ENCODE measurements at regions not wholly inside any gene's neighbourhood (a gene's known extent, or its start where the extent isn't known, plus 50 kb on each side); places are given as distances from the start of the nearest gene placed in this dataset.

GRCh38 chr10:128710098-128710797 lies 584.0 kb upstream of the MKI67 start:
- Histone ChIP-seq H3K4me3 (ENCODE audit: low read depth, low read length) (no peak overlapping the region), H3K4me1 (ENCODE audit: control insufficient read depth, insufficient read depth, low read length) (no peaks in the 10 kb centered on the region), H3K36me3 (ENCODE audit: control insufficient read depth, insufficient read depth, low read length) (no peaks in the 10 kb centered on the region), H3K27me3 (ENCODE audit: control insufficient read depth, insufficient read depth, low read length) (no peaks in the 10 kb centered on the region), H3K9ac (ENCODE audit: low read length) (no peak overlapping the region), H3K9me3 (ENCODE audit: control insufficient read depth, insufficient read depth, low read depth, low read length) (no peaks in the 10 kb centered on the region), H3K27ac (ENCODE audit: low read depth, low read length) (no peak overlapping the region)

- Histone ChIP-seq H3K9me3 (ENCODE audit: control insufficient read depth, insufficient read depth, low read depth, low read length) (no peaks in the 10 kb centered on the region), H3K27ac (ENCODE audit: low read depth, low read length) (no peak overlapping the region), H3K36me3 (ENCODE audit: control insufficient read depth, insufficient read depth, low read length) (no peaks in the 10 kb centered on the region), H3K4me1 (ENCODE audit: control insufficient read depth, insufficient read depth, low read length) (no peaks in the 10 kb centered on the region), H3K9ac (ENCODE audit: low read length) (no peak overlapping the region), H3K4me3 (ENCODE audit: low read depth, low read length) (no peak overlapping the region), H3K27me3 (ENCODE audit: control insufficient read depth, insufficient read depth, low read length) (no peaks in the 10 kb centered on the region)
Measured at GRCh38 chr10:128710798-128711183, 584.6 kb upstream of the MKI67 start.

GRCh38 chr10:128711806-128712205 lies 585.6 kb upstream of the MKI67 start:
- no peaks in the 10 kb centered on the region for H3K9me3 ChIP-seq (ENCODE audit: control insufficient read depth, insufficient read depth, low read depth, low read length)
- no peak overlapping the region for H3K4me3 ChIP-seq (ENCODE audit: low read depth, low read length)
- no peak overlapping the region for H3K27ac ChIP-seq (ENCODE audit: low read depth, low read length)
- no peaks in the 10 kb centered on the region for H3K27me3 ChIP-seq (ENCODE audit: control insufficient read depth, insufficient read depth, low read length)
- no peak overlapping the region for H3K9ac ChIP-seq (ENCODE audit: low read length)
- H3K4me1 ChIP-seq (ENCODE audit: control insufficient read depth, insufficient read depth, low read length), result no peaks in the 10 kb centered on the region
- no peaks in the 10 kb centered on the region for H3K36me3 ChIP-seq (ENCODE audit: control insufficient read depth, insufficient read depth, low read length)

- no peaks in the 10 kb centered on the region for H3K27me3 ChIP-seq (ENCODE audit: control insufficient read depth, insufficient read depth, low read length)
- no peaks in the 10 kb centered on the region for H3K36me3 ChIP-seq (ENCODE audit: control insufficient read depth, insufficient read depth, low read length)
- H3K9ac ChIP-seq (ENCODE audit: low read length), result no peak overlapping the region
- H3K4me1 ChIP-seq (ENCODE audit: control insufficient read depth, insufficient read depth, low read length), result no peaks in the 10 kb centered on the region
- H3K27ac ChIP-seq (ENCODE audit: low read depth, low read length), result no peak overlapping the region
- H3K9me3 ChIP-seq (ENCODE audit: control insufficient read depth, insufficient read depth, low read depth, low read length), result no peaks in the 10 kb centered on the region
- H3K4me3 ChIP-seq (ENCODE audit: low read depth, low read length), result no peak overlapping the region
Measured at GRCh38 chr10:128712661-128713400, 586.6 kb upstream of the MKI67 start.

- H3K27me3 ChIP-seq (ENCODE audit: control insufficient read depth, insufficient read depth, low read length), result no peaks in the 10 kb centered on the region
- no peaks in the 10 kb centered on the region for H3K4me1 ChIP-seq (ENCODE audit: control insufficient read depth, insufficient read depth, low read length)
- no peak overlapping the region for H3K9ac ChIP-seq (ENCODE audit: low read length)
- H3K9me3 ChIP-seq (ENCODE audit: control insufficient read depth, insufficient read depth, low read depth, low read length), result no peaks in the 10 kb centered on the region
- H3K27ac ChIP-seq (ENCODE audit: low read depth, low read length), result no peak overlapping the region
- H3K36me3 ChIP-seq (ENCODE audit: control insufficient read depth, insufficient read depth, low read length), result no peaks in the 10 kb centered on the region
- H3K4me3 ChIP-seq (ENCODE audit: low read depth, low read length), result no peak overlapping the region
Measured at GRCh38 chr10:128713471-128713870, 587.2 kb upstream of the MKI67 start.

GRCh38 chr10:128713874-128714570 lies 587.8 kb upstream of the MKI67 start:
- H3K4me3 ChIP-seq (ENCODE audit: low read depth, low read length), result no peak overlapping the region
- H3K4me1 ChIP-seq (ENCODE audit: control insufficient read depth, insufficient read depth, low read length), result no peaks in the 10 kb centered on the region
- H3K9me3 ChIP-seq (ENCODE audit: control insufficient read depth, insufficient read depth, low read depth, low read length), result no peaks in the 10 kb centered on the region
- H3K27ac ChIP-seq (ENCODE audit: low read depth, low read length), result no peak overlapping the region
- H3K27me3 ChIP-seq (ENCODE audit: control insufficient read depth, insufficient read depth, low read length), result no peaks in the 10 kb centered on the region
- H3K9ac ChIP-seq (ENCODE audit: low read length), result no peak overlapping the region
- no peaks in the 10 kb centered on the region for H3K36me3 ChIP-seq (ENCODE audit: control insufficient read depth, insufficient read depth, low read length)

GRCh38 chr10:128714644-128715415 lies 588.6 kb upstream of the MKI67 start:
- no peak overlapping the region for H3K27ac ChIP-seq (ENCODE audit: low read depth, low read length)
- H3K4me3 ChIP-seq (ENCODE audit: low read depth, low read length), result no peak overlapping the region
- H3K9ac ChIP-seq (ENCODE audit: low read length), result no peak overlapping the region
- no peaks in the 10 kb centered on the region for H3K9me3 ChIP-seq (ENCODE audit: control insufficient read depth, insufficient read depth, low read depth, low read length)
- H3K27me3 ChIP-seq (ENCODE audit: control insufficient read depth, insufficient read depth, low read length), result no peaks in the 10 kb centered on the region
- no peaks in the 10 kb centered on the region for H3K4me1 ChIP-seq (ENCODE audit: control insufficient read depth, insufficient read depth, low read length)
- no peaks in the 10 kb centered on the region for H3K36me3 ChIP-seq (ENCODE audit: control insufficient read depth, insufficient read depth, low read length)

- Histone ChIP-seq H3K27me3 (ENCODE audit: control insufficient read depth, insufficient read depth, low read length) (no peaks in the 10 kb centered on the region), H3K9ac (ENCODE audit: low read length) (no peak overlapping the region), H3K36me3 (ENCODE audit: control insufficient read depth, insufficient read depth, low read length) (no peaks in the 10 kb centered on the region), H3K4me3 (ENCODE audit: low read depth, low read length) (no peak overlapping the region), H3K4me1 (ENCODE audit: control insufficient read depth, insufficient read depth, low read length) (no peaks in the 10 kb centered on the region), H3K27ac (ENCODE audit: low read depth, low read length) (no peak overlapping the region), H3K9me3 (ENCODE audit: control insufficient read depth, insufficient read depth, low read depth, low read length) (no peaks in the 10 kb centered on the region)
Measured at GRCh38 chr10:128716181-128716580, 590.0 kb upstream of the MKI67 start.

GRCh38 chr10:128721963-128722445 lies 595.8 kb upstream of the MKI67 start:
- Histone ChIP-seq H3K4me3 (ENCODE audit: low read depth, low read length) (no peak overlapping the region), H3K27ac (ENCODE audit: low read depth, low read length) (no peak overlapping the region), H3K4me1 (ENCODE audit: control insufficient read depth, insufficient read depth, low read length) (peaks cover 1% of the 10 kb centered on the region; the same call in 1 of the 2 replicates), H3K36me3 (ENCODE audit: control insufficient read depth, insufficient read depth, low read length) (no peaks in the 10 kb centered on the region), H3K27me3 (ENCODE audit: control insufficient read depth, insufficient read depth, low read length) (no peaks in the 10 kb centered on the region), H3K9ac (ENCODE audit: low read length) (no peak overlapping the region), H3K9me3 (ENCODE audit: control insufficient read depth, insufficient read depth, low read depth, low read length) (no peaks in the 10 kb centered on the region)

- Histone ChIP-seq H3K4me1 (ENCODE audit: control insufficient read depth, insufficient read depth, low read length) (peaks cover 6% of the 10 kb centered on the region; the same call in 1 of the 2 replicates), H3K27me3 (ENCODE audit: control insufficient read depth, insufficient read depth, low read length) (no peaks in the 10 kb centered on the region), H3K27ac (ENCODE audit: low read depth, low read length) (no peak overlapping the region), H3K9ac (ENCODE audit: low read length) (no peak overlapping the region), H3K4me3 (ENCODE audit: low read depth, low read length) (no peak overlapping the region), H3K36me3 (ENCODE audit: control insufficient read depth, insufficient read depth, low read length) (no peaks in the 10 kb centered on the region), H3K9me3 (ENCODE audit: control insufficient read depth, insufficient read depth, low read depth, low read length) (no peaks in the 10 kb centered on the region)
Measured at GRCh38 chr10:128722947-128723346, 596.7 kb upstream of the MKI67 start.

All from HUES6 (cell line).